IMR-90 (cell line): ENCODE measurements at regions not wholly inside any gene's neighbourhood (a gene's known extent, or its start where the extent isn't known, plus 50 kb on each side); places are given as distances from the start of the nearest gene placed in this dataset.

Experiments used
- BHLHE40 ChIP-seq: fragments of 150-350 bp; IDR thresholded peaks from 2 replicates; pipeline ENCODE4 v1.6.1; 2016; ENCODE audit warnings: mild to moderate bottlenecking, low read depth, low read length
- CEBPB ChIP-seq: IDR thresholded peaks from 2 replicates; pipeline ENCODE4 v1.6.1; 2012; ENCODE audit warnings: low read depth, low read length, improper control_type of control experiment
- CTCF ChIP-seq: conservative IDR thresholded peaks from 2 replicates; pipeline ENCODE4 v1.5.1; 2012; ENCODE audit warnings: mild to moderate bottlenecking, low read depth, low read length, improper control_type of control experiment
- ELK1 ChIP-seq: fragments of 150-350 bp; IDR thresholded peaks from 2 replicates; pipeline ENCODE4 v1.6.1; 2016; ENCODE audit warnings: low read depth, mild to moderate bottlenecking, low read length, moderate library complexity, borderline replicate concordance
- MAZ ChIP-seq: IDR thresholded peaks from 2 replicates; pipeline ENCODE4 v1.6.1; 2012; ENCODE audit warnings: low read depth, mild to moderate bottlenecking, low read length, improper control_type of control experiment, moderate library complexity, borderline replicate concordance
- MXI1 ChIP-seq: IDR thresholded peaks from 2 replicates; pipeline ENCODE4 v1.6.1; 2012; ENCODE audit warnings: low read depth, mild to moderate bottlenecking, low read length, moderate library complexity, borderline replicate concordance
- POLR2A ChIP-seq: IDR thresholded peaks from 2 replicates; pipeline ENCODE4 v1.6.1; 2012; ENCODE audit warnings: mild to moderate bottlenecking, low read depth, low read length
- RAD21 ChIP-seq: IDR thresholded peaks from 2 replicates; pipeline ENCODE4 v1.6.1; 2012; ENCODE audit warnings: low read length, improper control_type of control experiment
- RCOR1 ChIP-seq: IDR thresholded peaks from 2 replicates; pipeline ENCODE4 v1.6.1; 2012; ENCODE audit warnings: mild to moderate bottlenecking, low read length, improper control_type of control experiment; ENCODE audit not compliant: insufficient replicate concordance
- USF2 ChIP-seq: fragments of 150-350 bp; IDR thresholded peaks from 2 replicates; pipeline ENCODE4 v1.6.1; 2017; ENCODE audit warnings: mild to moderate bottlenecking, antibody characterized with exemption, low read length, low read depth

- TF ChIP-seq CTCF (no peak), RCOR1 (no peak), MXI1 (no peak), POLR2A (no peak), CEBPB (no peak), RAD21 (no peak), BHLHE40 (no peak), ELK1 (no peak), USF2 (no peak), MAZ (no peak)
Observed at GRCh38 chr6:115814907-115815306, 245.8 kb downstream of the FRK start.
